HEK293 (cell line): ENCODE measurements at regions not wholly inside any gene's neighbourhood (a gene's known extent, or its start where the extent isn't known, plus 50 kb on each side); places are given as distances from the start of the nearest gene placed in this dataset.
A peak's percentile ranks its signal among the peaks of the same experiment; 100 is the strongest.

ENCODE experiments used
- KLF1 ChIP-seq: fragments of 450-650 bp; formaldehyde crosslinking; IDR thresholded peaks from 2 replicates; pipeline ENCODE4 v1.5.1; 2016; ENCODE audit warnings: missing biosample characterization, missing genetic modification characterization
- KLF7 ChIP-seq: fragments of 450-650 bp; formaldehyde crosslinking; IDR thresholded peaks from 2 replicates; pipeline ENCODE4 v1.5.1; 2016; ENCODE audit warnings: missing biosample characterization, missing genetic modification characterization, borderline replicate concordance
- MZF1 ChIP-seq: fragments of 450-650 bp; formaldehyde crosslinking; IDR thresholded peaks from 2 replicates; pipeline ENCODE4 v1.5.1; 2017; ENCODE audit warnings: missing biosample characterization, missing genetic modification characterization, borderline replicate concordance
- OVOL3 ChIP-seq: fragments of 450-650 bp; formaldehyde crosslinking; IDR thresholded peaks from 2 replicates; pipeline ENCODE4 v1.5.1; 2016; ENCODE audit warnings: missing biosample characterization, missing genetic modification characterization
- SCRT2 ChIP-seq: fragments of 450-650 bp; formaldehyde crosslinking; IDR thresholded peaks from 2 replicates; pipeline ENCODE4 v1.5.1; 2016; ENCODE audit warnings: missing biosample characterization, missing genetic modification characterization
- SP7 ChIP-seq: fragments of 450-650 bp; formaldehyde crosslinking; IDR thresholded peaks from 2 replicates; pipeline ENCODE4 v1.5.1; 2016; ENCODE audit warnings: missing biosample characterization, missing genetic modification characterization
- YY2 ChIP-seq: fragments of 450-650 bp; formaldehyde crosslinking; IDR thresholded peaks from 2 replicates; pipeline ENCODE4 v1.5.1; 2016; ENCODE audit warnings: missing biosample characterization, missing genetic modification characterization
- ZIC2 ChIP-seq: fragments of 450-650 bp; formaldehyde crosslinking; IDR thresholded peaks from 2 replicates; pipeline ENCODE4 v1.5.1; 2016; ENCODE audit warnings: missing biosample characterization, missing genetic modification characterization
- ZNF114 ChIP-seq: fragments of 450-650 bp; formaldehyde crosslinking; IDR thresholded peaks from 2 replicates; pipeline ENCODE4 v1.5.0; 2017; ENCODE audit warnings: missing biosample characterization, missing genetic modification characterization
- ZNF138 ChIP-seq: fragments of 450-650 bp; formaldehyde crosslinking; IDR thresholded peaks from 2 replicates; pipeline ENCODE4 v1.5.1; 2016; ENCODE audit warnings: missing biosample characterization, missing genetic modification characterization, borderline replicate concordance
- ZNF146 ChIP-seq: fragments of 450-650 bp; formaldehyde crosslinking; IDR thresholded peaks from 2 replicates; pipeline ENCODE4 v1.5.1; 2016; ENCODE audit warnings: missing biosample characterization, missing genetic modification characterization
- ZNF169 ChIP-seq: fragments of 450-650 bp; formaldehyde crosslinking; IDR thresholded peaks from 2 replicates; pipeline ENCODE4 v1.5.1; 2016; ENCODE audit warnings: missing biosample characterization, missing genetic modification characterization
- ZNF239 ChIP-seq: fragments of 450-650 bp; formaldehyde crosslinking; IDR thresholded peaks from 2 replicates; pipeline ENCODE4 v1.5.1; 2016; ENCODE audit warnings: missing biosample characterization, missing genetic modification characterization
- ZNF274 ChIP-seq, 2 experiments: fragments of 200-500 bp in 1 of 2; fragments of 450-650 bp in 1 of 2; sonication (Bioruptor generic) in 1 of 2; formaldehyde crosslinking in 1 of 2; IDR thresholded peaks; 2 replicates each; pipeline versions ENCODE4 v1.5.1 to v1.6.1; 2014 to 2016; ENCODE audit warnings: borderline replicate concordance in 1 of 2, inconsistent platforms in 1 of 2, low read length in 1 of 2, missing biosample characterization in 1 of 2, missing genetic modification characterization in 1 of 2
- ZNF311 ChIP-seq: fragments of 450-650 bp; formaldehyde crosslinking; IDR thresholded peaks from 2 replicates; pipeline ENCODE4 v1.5.1; 2017; ENCODE audit warnings: missing biosample characterization, missing genetic modification characterization, borderline replicate concordance
- ZNF335 ChIP-seq: fragments of 450-650 bp; formaldehyde crosslinking; conservative IDR thresholded peaks from 2 replicates; pipeline ENCODE4 v1.5.1; 2016; ENCODE audit warnings: missing biosample characterization, missing genetic modification characterization
- ZNF341 ChIP-seq: fragments of 450-650 bp; formaldehyde crosslinking; IDR thresholded peaks from 2 replicates; pipeline ENCODE4; 2016; ENCODE audit warnings: low read depth, missing biosample characterization, missing genetic modification characterization
- ZNF513 ChIP-seq: fragments of 450-650 bp; IDR thresholded peaks from 2 replicates; pipeline ENCODE4 v1.5.1; 2018; ENCODE audit warnings: missing biosample characterization, missing genetic modification characterization
- ZNF514 ChIP-seq: fragments of 450-650 bp; formaldehyde crosslinking; IDR thresholded peaks from 2 replicates; pipeline ENCODE4 v1.5.1; 2016; ENCODE audit warnings: missing biosample characterization, missing genetic modification characterization
- ZNF555 ChIP-seq: fragments of 450-650 bp; formaldehyde crosslinking; conservative IDR thresholded peaks from 2 replicates; pipeline ENCODE4 v1.5.1; 2017; ENCODE audit warnings: missing biosample characterization, mild to moderate bottlenecking, missing genetic modification characterization, inconsistent platforms
- ZNF596 ChIP-seq: fragments of 450-650 bp; IDR thresholded peaks from 2 replicates; pipeline ENCODE4 v1.5.0; 2018; ENCODE audit warnings: missing biosample characterization, mild to moderate bottlenecking, missing genetic modification characterization, moderate library complexity
- ZNF664 ChIP-seq: fragments of 450-650 bp; formaldehyde crosslinking; IDR thresholded peaks from 2 replicates; pipeline ENCODE4 v1.5.1; 2016; ENCODE audit warnings: missing biosample characterization, missing genetic modification characterization
- ZNF677 ChIP-seq: fragments of 450-650 bp; IDR thresholded peaks from 2 replicates; pipeline ENCODE4 v1.5.0; 2018; ENCODE audit warnings: missing biosample characterization, mild to moderate bottlenecking, missing genetic modification characterization, moderate library complexity
- ZNF76 ChIP-seq: fragments of 450-650 bp; formaldehyde crosslinking; IDR thresholded peaks from 2 replicates; pipeline ENCODE4; 2016; ENCODE audit warnings: low read depth, missing biosample characterization, missing genetic modification characterization, borderline replicate concordance
- ZNF843 ChIP-seq: fragments of 450-650 bp; formaldehyde crosslinking; IDR thresholded peaks from 2 replicates; pipeline ENCODE4 v1.5.1; 2016; ENCODE audit warnings: missing biosample characterization, missing genetic modification characterization
- ZSCAN23 ChIP-seq: fragments of 450-650 bp; formaldehyde crosslinking; IDR thresholded peaks from 2 replicates; pipeline ENCODE4 v1.5.1; 2016; ENCODE audit warnings: missing biosample characterization, missing genetic modification characterization
- TF ChIP-seq, protein P1 (sequence below): fragments of 450-650 bp; formaldehyde crosslinking; IDR thresholded peaks from 2 replicates; pipeline ENCODE4 v1.5.1; 2016; ENCODE audit warnings: missing biosample characterization, missing genetic modification characterization
- TF ChIP-seq, protein P2 (sequence below): fragments of 450-650 bp; formaldehyde crosslinking; IDR thresholded peaks from 2 replicates; pipeline ENCODE4 v1.5.1; 2016; ENCODE audit warnings: missing biosample characterization, missing genetic modification characterization
- TF ChIP-seq, protein P3 (sequence below): fragments of 450-650 bp; formaldehyde crosslinking; IDR thresholded peaks from 2 replicates; pipeline ENCODE4 v1.5.0; 2017; ENCODE audit warnings: missing biosample characterization, missing genetic modification characterization, borderline replicate concordance
- TF ChIP-seq, protein P4 (sequence below): fragments of 450-650 bp; formaldehyde crosslinking; IDR thresholded peaks from 2 replicates; pipeline ENCODE4 v1.5.1; 2016; ENCODE audit warnings: missing biosample characterization, missing genetic modification characterization
- TF ChIP-seq, protein P5 (sequence below): IDR thresholded peaks from 2 replicates; pipeline ENCODE4 v1.6.1; 2011; ENCODE audit warnings: mild to moderate bottlenecking, low read depth, low read length, borderline replicate concordance

DNA sequence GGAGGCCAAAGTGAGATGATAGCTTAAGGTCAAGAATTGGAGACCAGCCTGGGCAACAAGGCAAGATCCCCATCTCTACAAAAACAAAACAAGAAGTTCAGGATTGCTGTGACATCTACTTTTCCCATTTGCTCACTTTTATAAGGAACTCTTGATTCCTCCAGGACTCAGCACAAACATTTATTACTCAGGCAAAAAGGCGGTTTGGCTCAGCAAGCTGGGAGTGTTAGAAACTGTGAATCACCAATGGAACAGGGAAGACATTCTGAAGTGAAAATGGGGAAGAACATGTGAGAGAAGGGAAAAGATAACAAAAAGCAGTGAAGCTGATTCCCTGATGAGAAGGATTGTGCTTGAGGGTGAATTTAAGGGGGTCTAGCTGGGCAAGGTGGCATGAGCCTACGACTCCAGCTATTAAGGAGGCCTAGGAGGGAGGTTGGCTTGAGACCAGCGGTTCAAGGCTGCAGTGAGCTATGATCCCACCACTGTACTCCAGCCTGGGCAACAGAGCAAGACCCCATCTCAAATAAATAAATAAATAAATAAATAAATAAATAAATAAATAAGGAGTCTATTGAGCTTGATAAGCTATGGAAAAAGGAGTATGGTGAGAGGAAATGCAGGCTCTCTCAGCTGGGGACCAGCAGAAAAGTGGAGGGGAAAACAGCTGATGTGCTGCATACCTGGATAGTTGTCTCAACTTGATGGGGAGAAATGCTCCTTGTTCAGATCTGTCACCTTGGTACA lies 65.4 kb upstream of the HDDC2 start (continued):
- TF ChIP-seq, protein P1, sequence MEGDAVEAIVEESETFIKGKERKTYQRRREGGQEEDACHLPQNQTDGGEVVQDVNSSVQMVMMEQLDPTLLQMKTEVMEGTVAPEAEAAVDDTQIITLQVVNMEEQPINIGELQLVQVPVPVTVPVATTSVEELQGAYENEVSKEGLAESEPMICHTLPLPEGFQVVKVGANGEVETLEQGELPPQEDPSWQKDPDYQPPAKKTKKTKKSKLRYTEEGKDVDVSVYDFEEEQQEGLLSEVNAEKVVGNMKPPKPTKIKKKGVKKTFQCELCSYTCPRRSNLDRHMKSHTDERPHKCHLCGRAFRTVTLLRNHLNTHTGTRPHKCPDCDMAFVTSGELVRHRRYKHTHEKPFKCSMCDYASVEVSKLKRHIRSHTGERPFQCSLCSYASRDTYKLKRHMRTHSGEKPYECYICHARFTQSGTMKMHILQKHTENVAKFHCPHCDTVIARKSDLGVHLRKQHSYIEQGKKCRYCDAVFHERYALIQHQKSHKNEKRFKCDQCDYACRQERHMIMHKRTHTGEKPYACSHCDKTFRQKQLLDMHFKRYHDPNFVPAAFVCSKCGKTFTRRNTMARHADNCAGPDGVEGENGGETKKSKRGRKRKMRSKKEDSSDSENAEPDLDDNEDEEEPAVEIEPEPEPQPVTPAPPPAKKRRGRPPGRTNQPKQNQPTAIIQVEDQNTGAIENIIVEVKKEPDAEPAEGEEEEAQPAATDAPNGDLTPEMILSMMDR (tag by site-specific recombination), result no peak
- TF ChIP-seq ZNF76 (no peak), ZNF239 (tag by site-specific recombination) (no peak), SP7 (tag by site-specific recombination) (no peak), ZNF114 (tag by site-specific recombination) (no peak), ZNF146 (tag by site-specific recombination) (no peak), ZNF555 (tag by site-specific recombination) (peak; percentile 88), ZNF664 (peak; percentile 73), ZNF274 (IDR thresholded peaks at IDR 0.05; ENCODE audit: low read length) (no peak), ZNF274 (tag by site-specific recombination; IDR thresholded peaks at IDR 0.05; ENCODE audit: borderline replicate concordance) (no peak), ZNF169 (no peak), ZNF138 (tag by site-specific recombination) (0 out of 2 replicates have a peak, but pooled peaks have one; percentile 66), ZNF596 (tag by site-specific recombination) (no peak), YY2 (tag by site-specific recombination) (no peak), ZNF513 (tag by site-specific recombination) (no peak), ZNF514 (tag by site-specific recombination) (no peak), ZIC2 (tag by site-specific recombination) (no peak), ZNF677 (no peak), KLF7 (tag by site-specific recombination) (peak; percentile 18; the same call in 1 of the 2 replicates), ZNF311 (tag by site-specific recombination) (no peak), ZNF843 (no peak), KLF1 (tag by site-specific recombination) (no peak), MZF1 (tag by site-specific recombination) (no peak), ZNF341 (peak; percentile 46; the same call in 1 of the 2 replicates), ZNF335 (tag by site-specific recombination) (no peak), ZSCAN23 (tag by site-specific recombination) (no peak), OVOL3 (peak; percentile 47; the same call in 1 of the 2 replicates), SCRT2 (tag by site-specific recombination) (no peak)
- TF ChIP-seq, protein P2, sequence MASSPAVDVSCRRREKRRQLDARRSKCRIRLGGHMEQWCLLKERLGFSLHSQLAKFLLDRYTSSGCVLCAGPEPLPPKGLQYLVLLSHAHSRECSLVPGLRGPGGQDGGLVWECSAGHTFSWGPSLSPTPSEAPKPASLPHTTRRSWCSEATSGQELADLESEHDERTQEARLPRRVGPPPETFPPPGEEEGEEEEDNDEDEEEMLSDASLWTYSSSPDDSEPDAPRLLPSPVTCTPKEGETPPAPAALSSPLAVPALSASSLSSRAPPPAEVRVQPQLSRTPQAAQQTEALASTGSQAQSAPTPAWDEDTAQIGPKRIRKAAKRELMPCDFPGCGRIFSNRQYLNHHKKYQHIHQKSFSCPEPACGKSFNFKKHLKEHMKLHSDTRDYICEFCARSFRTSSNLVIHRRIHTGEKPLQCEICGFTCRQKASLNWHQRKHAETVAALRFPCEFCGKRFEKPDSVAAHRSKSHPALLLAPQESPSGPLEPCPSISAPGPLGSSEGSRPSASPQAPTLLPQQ (tag by site-specific recombination), result no peak
- TF ChIP-seq, protein P3, sequence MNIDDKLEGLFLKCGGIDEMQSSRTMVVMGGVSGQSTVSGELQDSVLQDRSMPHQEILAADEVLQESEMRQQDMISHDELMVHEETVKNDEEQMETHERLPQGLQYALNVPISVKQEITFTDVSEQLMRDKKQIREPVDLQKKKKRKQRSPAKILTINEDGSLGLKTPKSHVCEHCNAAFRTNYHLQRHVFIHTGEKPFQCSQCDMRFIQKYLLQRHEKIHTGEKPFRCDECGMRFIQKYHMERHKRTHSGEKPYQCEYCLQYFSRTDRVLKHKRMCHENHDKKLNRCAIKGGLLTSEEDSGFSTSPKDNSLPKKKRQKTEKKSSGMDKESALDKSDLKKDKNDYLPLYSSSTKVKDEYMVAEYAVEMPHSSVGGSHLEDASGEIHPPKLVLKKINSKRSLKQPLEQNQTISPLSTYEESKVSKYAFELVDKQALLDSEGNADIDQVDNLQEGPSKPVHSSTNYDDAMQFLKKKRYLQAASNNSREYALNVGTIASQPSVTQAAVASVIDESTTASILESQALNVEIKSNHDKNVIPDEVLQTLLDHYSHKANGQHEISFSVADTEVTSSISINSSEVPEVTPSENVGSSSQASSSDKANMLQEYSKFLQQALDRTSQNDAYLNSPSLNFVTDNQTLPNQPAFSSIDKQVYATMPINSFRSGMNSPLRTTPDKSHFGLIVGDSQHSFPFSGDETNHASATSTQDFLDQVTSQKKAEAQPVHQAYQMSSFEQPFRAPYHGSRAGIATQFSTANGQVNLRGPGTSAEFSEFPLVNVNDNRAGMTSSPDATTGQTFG, result no peak
- TF ChIP-seq, protein P4, sequence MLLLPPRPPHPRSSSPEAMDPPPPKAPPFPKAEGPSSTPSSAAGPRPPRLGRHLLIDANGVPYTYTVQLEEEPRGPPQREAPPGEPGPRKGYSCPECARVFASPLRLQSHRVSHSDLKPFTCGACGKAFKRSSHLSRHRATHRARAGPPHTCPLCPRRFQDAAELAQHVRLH (tag by site-specific recombination), result peak; percentile 46; the same call in 1 of the 2 replicates
- TF ChIP-seq, protein P5, sequence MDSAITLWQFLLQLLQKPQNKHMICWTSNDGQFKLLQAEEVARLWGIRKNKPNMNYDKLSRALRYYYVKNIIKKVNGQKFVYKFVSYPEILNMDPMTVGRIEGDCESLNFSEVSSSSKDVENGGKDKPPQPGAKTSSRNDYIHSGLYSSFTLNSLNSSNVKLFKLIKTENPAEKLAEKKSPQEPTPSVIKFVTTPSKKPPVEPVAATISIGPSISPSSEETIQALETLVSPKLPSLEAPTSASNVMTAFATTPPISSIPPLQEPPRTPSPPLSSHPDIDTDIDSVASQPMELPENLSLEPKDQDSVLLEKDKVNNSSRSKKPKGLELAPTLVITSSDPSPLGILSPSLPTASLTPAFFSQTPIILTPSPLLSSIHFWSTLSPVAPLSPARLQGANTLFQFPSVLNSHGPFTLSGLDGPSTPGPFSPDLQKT, result no peak
